Astrocyte (in vitro differentiated cells and primary cell): ENCODE measurements at regions not wholly inside any gene's neighbourhood (a gene's known extent, or its start where the extent isn't known, plus 50 kb on each side); places are given as distances from the start of the nearest gene placed in this dataset.

Experiments used
- DNase-seq: peaks from one replicate; pipeline ENCODE4 v3.0.0-alpha.2; 2010; ENCODE audit warnings: low read depth
- FAIRE-seq: peaks from 2 replicates; lab custom pipeline; 2011; peaks lifted over from hg19 to GRCh38; lab: Jason Lieb, UNC
- H2AFZ ChIP-seq: 2 replicates; pipeline ENCODE4 v1.6.0; 2012; ENCODE audit warnings: low read depth, low read length, inconsistent platforms
- H3K27ac ChIP-seq: 2 replicates; pipeline ENCODE4 v1.5.1; 2011; ENCODE audit warnings: low read depth, low read length, inconsistent platforms
- H3K27me3 ChIP-seq: 2 replicates; pipeline ENCODE4 v1.6.0; 2011; ENCODE audit warnings: low read length, inconsistent platforms; ENCODE audit not compliant: insufficient read depth
- H3K36me3 ChIP-seq: 2 replicates; pipeline ENCODE4 v1.5.1; 2011; ENCODE audit warnings: low read length, inconsistent platforms; ENCODE audit not compliant: insufficient read depth
- H3K4me1 ChIP-seq: 2 replicates; pipeline ENCODE4 v1.5.1; 2011; ENCODE audit warnings: low read length, inconsistent platforms; ENCODE audit not compliant: insufficient read depth
- H3K4me2 ChIP-seq: 2 replicates; pipeline ENCODE4 v1.6.0; 2012; ENCODE audit warnings: low read length, inconsistent platforms
- H3K4me3 ChIP-seq: 2 replicates; pipeline ENCODE4 v1.5.1; 2011; ENCODE audit warnings: low read depth, mild to moderate bottlenecking, low read length, inconsistent platforms; ENCODE audit not compliant: insufficient read depth
- H3K79me2 ChIP-seq: 2 replicates; pipeline ENCODE4 v1.6.0; 2012; ENCODE audit warnings: mild to moderate bottlenecking, low read length, inconsistent platforms; ENCODE audit not compliant: insufficient read depth
- H3K9ac ChIP-seq: 2 replicates; pipeline ENCODE4 v1.6.0; 2012; ENCODE audit warnings: mild to moderate bottlenecking, low read length, inconsistent platforms
- H3K9me3 ChIP-seq: 2 replicates; pipeline ENCODE4 v1.5.1; 2012; ENCODE audit warnings: low read depth, mild to moderate bottlenecking, low read length, inconsistent platforms; ENCODE audit not compliant: insufficient read depth
- H4K20me1 ChIP-seq: 2 replicates; pipeline ENCODE4 v1.6.0; 2012; ENCODE audit warnings: low read length, inconsistent platforms; ENCODE audit not compliant: insufficient read depth
- H3K27ac Mint-ChIP-seq: one replicate; pipeline ENCODE4 v1.8.0; 2021; ENCODE audit warnings: mild to moderate bottlenecking, mixed read lengths; ENCODE audit not compliant: unreplicated experiment
- H3K27me3 Mint-ChIP-seq: one replicate; pipeline ENCODE4 v1.8.0; 2021; ENCODE audit warnings: low read depth, mixed read lengths; ENCODE audit not compliant: unreplicated experiment
- H3K36me3 Mint-ChIP-seq: one replicate; pipeline ENCODE4 v1.8.0; 2021; ENCODE audit warnings: low read depth, mixed read lengths; ENCODE audit not compliant: unreplicated experiment
- H3K4me1 Mint-ChIP-seq: one replicate; pipeline ENCODE4 v1.8.0; 2021; ENCODE audit warnings: low read depth, mixed read lengths; ENCODE audit not compliant: unreplicated experiment
- H3K4me3 Mint-ChIP-seq: one replicate; pipeline ENCODE4 v1.8.0; 2021; ENCODE audit warnings: mild to moderate bottlenecking, moderate library complexity, mixed read lengths; ENCODE audit not compliant: unreplicated experiment
- H3K9me3 Mint-ChIP-seq: one replicate; pipeline ENCODE4 v1.8.0; 2021; ENCODE audit warnings: mild to moderate bottlenecking, mixed read lengths; ENCODE audit not compliant: unreplicated experiment
- CTCF ChIP-seq: IDR thresholded peaks from 2 replicates; pipeline ENCODE4 v1.5.1; 2011; ENCODE audit warnings: low read depth, mild to moderate bottlenecking, inconsistent platforms, low read length, moderate library complexity; ENCODE audit not compliant: insufficient read depth
- EZH2 ChIP-seq: IDR thresholded peaks from 2 replicates; pipeline ENCODE4 v1.6.1; 2012; ENCODE audit warnings: mild to moderate bottlenecking, low read length, inconsistent platforms; ENCODE audit not compliant: insufficient read depth

GRCh38 chr4:33270403-33270802 is 2550.2 kb downstream of the PCDH7 start:
- peaks cover 1% of the 10 kb centered on the region for H3K9me3 Mint-ChIP-seq
- Histone ChIP-seq H3K36me3 (no peaks in the 10 kb centered on the region), H3K9me3 (no peaks in the 10 kb centered on the region), H3K27me3 (no peaks in the 10 kb centered on the region), H3K4me1 (no peaks in the 10 kb centered on the region), H3K27ac (no peak overlapping the region), H3K9ac (no peak overlapping the region), H4K20me1 (no peaks in the 10 kb centered on the region), H3K4me3 (no peak overlapping the region), H2AFZ (no peak overlapping the region), H3K4me2 (no peak overlapping the region), H3K79me2 (no peaks in the 10 kb centered on the region)
- TF ChIP-seq EZH2 = no peak
- H3K4me1 Mint-ChIP-seq = no peaks in the 10 kb centered on the region
- DNase-seq (no peak), FAIRE-seq (no peak)
- no peak overlapping the region for H3K27ac Mint-ChIP-seq
- H3K4me3 Mint-ChIP-seq = no peak overlapping the region
- no peaks in the 10 kb centered on the region for H3K27me3 Mint-ChIP-seq
- H3K36me3 Mint-ChIP-seq = no peaks in the 10 kb centered on the region

GRCh38 chr4:33272722-33273121 is 2552.6 kb downstream of the PCDH7 start:
- H3K4me1 Mint-ChIP-seq = no peaks in the 10 kb centered on the region
- no peak overlapping the region for H3K27ac Mint-ChIP-seq
- Histone ChIP-seq H3K79me2 (no peaks in the 10 kb centered on the region), H3K9ac (no peak overlapping the region), H3K27me3 (no peaks in the 10 kb centered on the region), H3K4me2 (no peak overlapping the region), H4K20me1 (no peaks in the 10 kb centered on the region), H3K4me3 (no peak overlapping the region), H3K36me3 (no peaks in the 10 kb centered on the region), H3K27ac (no peak overlapping the region), H3K4me1 (no peaks in the 10 kb centered on the region), H2AFZ (no peak overlapping the region), H3K9me3 (no peaks in the 10 kb centered on the region)
- H3K9me3 Mint-ChIP-seq = peaks cover 1% of the 10 kb centered on the region
- FAIRE-seq (no peak), DNase-seq (no peak)
- no peaks in the 10 kb centered on the region for H3K36me3 Mint-ChIP-seq
- no peak overlapping the region for H3K4me3 Mint-ChIP-seq
- no peaks in the 10 kb centered on the region for H3K27me3 Mint-ChIP-seq
- no peak for TF ChIP-seq EZH2
- TF ChIP-seq CTCF = no peak

- DNase-seq (no peak), FAIRE-seq (no peak)
- Mint-ChIP-seq H3K4me1 (no peaks in the 10 kb centered on the region), H3K36me3 (no peaks in the 10 kb centered on the region), H3K9me3 (no peaks in the 10 kb centered on the region), H3K27me3 (no peaks in the 10 kb centered on the region), H3K27ac (no peak overlapping the region), H3K4me3 (no peak overlapping the region)
- no peaks in the 10 kb centered on the region for H3K36me3 ChIP-seq
- H4K20me1 ChIP-seq = no peaks in the 10 kb centered on the region
- no peaks in the 10 kb centered on the region for H3K4me1 ChIP-seq
- H3K9ac ChIP-seq = no peak overlapping the region
- H3K4me2 ChIP-seq = no peak overlapping the region
- no peak for TF ChIP-seq CTCF
- no peak for TF ChIP-seq EZH2
- no peak overlapping the region for H3K4me3 ChIP-seq
- H3K27ac ChIP-seq = no peak overlapping the region
- H3K27me3 ChIP-seq = no peaks in the 10 kb centered on the region
- no peak overlapping the region for H2AFZ ChIP-seq
- H3K9me3 ChIP-seq = no peaks in the 10 kb centered on the region
- no peaks in the 10 kb centered on the region for H3K79me2 ChIP-seq
Observed at GRCh38 chr4:33283818-33284217, 2563.6 kb downstream of the PCDH7 start.
